AML-193 (cell line): ENCODE measurements at regions not wholly inside any gene's neighbourhood (a gene's known extent, or its start where the extent isn't known, plus 50 kb on each side); places are given as distances from the start of the nearest gene placed in this dataset.
"Not testable (repeated sequence)": the region's sequence is repeated elsewhere in the genome, so short reads cannot be mapped to it uniquely, and the experiment has no call there.

Experiments used
- DNase-seq, 2 experiments: peaks; one replicate each; lab custom pipeline; 2025; lab: John Stamatoyannopoulos, UW

DNA sequence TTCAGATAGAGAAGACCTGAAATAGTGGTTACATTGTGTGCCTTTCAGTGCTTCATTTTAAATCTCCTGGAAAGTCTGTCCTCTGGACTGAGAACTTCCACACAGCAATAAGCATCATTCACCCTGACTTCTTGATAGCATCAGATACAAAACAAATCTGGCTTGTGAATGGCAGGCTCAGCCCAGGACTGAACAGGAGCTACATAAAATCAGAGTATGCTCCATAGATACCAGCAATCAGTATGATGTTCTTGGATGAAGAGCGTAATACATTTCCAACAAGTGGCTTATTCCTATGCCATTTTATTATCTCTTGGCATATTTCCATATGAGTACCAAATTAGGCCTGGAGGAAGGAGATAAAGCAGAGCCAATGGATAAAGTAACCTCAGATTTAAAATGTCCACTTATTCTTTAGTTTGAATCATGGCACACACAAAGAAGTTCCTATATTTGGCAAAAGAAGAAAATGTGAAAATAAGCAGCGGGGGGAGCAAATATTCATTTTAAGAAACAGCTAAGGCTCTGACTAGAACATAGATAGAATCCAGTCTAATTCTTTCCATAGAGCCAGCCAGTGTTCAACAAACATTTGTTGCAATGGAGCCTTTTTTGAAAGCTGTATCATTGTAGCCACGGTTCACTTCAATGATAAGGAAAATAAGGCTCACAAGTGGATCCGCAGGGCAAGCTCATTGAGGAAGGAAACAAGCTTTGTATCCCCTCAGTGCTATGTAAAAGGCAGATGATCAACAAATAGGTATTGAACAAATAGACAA is 230.8 kb upstream of the CHAC2 start:
- no peak for DNase-seq

DNA sequence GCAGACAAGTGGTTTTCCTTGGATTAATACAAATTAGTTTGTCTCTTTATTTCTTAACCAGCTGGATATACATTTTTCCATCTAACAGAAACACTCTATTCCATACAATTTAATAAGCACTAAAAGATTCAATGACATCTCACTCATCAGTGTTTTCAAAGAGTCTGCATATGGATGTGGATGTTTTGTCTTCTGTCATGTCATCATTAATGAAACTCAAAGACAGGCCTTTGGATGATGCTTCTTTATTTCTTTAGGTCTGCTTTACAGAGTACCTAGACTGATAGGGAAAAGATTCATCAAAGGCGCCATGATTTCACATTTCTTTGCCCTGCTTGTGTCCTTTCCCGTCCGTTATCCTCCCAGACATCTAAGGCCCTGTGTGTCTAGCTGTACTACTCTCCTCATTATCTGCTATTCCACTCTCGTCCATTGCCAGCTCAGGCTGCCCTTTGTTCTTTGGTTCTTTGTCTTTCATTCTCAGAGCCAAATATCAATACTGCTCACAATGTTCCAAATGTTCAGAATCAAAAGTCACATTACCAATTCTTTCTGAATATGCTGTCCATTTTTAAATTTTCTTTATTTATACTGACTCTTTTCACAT is 232.3 kb upstream of the CHAC2 start:
- no peak for DNase-seq

DNA sequence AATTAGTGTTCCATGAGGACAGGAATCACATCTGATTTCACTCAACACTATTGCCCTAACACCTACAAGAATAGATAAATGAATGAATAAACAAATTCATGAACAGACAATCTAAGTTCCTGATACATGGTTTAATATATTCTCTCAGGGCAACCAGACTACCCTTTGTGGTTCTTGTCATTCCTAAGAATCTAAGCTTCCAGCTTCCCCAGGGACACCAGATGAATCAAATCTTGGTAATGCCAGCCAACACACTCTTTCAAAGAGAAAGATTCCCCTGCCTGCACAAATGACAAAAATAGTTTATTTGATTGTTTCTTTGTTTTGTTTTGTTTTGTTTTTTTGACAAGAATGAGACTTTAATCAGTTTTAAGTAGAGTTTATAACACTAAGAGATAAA is 237.5 kb upstream of the CHAC2 start:
- DNase-seq, result no peak

DNA sequence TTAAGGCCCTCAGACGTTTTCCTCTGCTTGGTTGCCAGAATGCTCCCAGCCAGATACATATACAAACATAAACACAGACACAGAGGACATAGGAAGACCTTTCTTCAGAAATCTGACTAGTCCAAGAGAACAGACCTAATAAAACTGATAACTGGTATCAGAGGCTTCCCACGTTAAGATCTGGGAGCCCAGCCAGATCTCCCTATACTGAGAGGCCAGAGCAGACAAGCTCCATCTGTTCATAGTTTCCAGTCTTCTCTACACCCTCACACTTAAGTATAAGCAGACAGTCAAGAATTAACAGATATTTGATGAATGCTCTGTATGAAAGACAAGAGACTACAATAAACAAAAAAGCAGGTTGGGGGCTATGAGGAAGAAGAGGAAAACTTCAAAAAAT is 240.5 kb upstream of the CHAC2 start:
- no peak for DNase-seq

DNA sequence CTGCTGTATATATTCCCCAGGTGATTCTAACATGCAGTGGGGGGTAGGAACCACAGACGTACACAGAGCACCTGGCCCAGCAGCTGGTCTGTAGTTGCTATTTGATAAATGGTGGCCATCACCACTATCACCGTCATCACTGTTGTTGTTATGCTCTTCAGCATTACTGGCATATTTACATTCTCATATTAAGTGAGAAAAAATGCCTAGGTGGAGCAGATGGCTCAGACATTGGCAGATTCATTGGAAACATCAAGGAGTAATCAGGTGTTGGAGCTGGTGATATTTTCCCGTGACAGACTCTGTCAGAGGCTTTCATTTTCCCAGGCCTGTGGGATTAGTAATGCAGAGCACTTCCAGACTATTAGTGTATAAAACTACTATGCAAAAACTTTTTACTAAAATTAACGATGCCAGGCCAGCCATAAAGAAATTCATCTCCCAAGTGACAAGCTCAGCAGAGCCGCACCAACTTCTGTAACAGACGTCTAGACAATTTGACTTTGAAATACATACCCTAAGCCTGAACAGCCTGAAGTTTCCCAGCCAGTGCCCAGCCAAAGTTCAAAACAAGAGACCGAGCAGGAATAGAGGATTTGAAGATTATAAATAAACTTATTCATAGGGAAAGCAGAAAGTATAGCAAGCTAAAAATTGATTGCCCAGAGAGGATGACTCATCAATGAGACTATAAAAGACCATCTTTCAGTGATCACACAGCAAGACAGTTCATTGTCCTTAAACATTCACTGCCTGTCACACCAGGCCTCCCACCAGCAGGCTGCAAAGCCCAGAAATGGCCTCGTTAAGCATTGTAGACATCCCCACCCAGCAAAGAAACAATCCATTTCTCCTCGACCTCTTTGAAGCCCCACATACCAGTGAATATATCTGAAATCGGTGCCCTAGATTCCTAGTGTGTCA is 247.4 kb upstream of the CHAC2 start:
- DNase-seq, result no peak

DNA sequence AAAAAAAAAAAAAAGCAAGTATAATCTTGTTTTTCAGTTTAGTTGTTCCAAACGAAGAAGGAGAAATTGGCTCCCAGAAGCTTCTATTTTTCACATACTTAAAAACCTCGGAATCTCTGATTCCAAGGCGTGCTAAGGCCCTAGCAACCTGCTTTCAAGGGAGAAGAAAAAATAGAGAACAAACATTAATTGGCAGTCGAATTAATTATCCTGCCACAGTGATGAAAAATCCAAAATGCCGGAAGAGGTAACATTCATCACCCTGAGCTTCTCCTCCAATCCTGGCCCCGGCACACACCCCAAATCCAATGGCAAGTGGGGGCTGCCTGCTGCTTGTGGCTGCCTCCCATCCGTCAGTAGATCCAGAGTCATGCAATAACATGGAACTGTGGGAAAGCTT is 250.2 kb upstream of the CHAC2 start:
- no peak for DNase-seq

DNA sequence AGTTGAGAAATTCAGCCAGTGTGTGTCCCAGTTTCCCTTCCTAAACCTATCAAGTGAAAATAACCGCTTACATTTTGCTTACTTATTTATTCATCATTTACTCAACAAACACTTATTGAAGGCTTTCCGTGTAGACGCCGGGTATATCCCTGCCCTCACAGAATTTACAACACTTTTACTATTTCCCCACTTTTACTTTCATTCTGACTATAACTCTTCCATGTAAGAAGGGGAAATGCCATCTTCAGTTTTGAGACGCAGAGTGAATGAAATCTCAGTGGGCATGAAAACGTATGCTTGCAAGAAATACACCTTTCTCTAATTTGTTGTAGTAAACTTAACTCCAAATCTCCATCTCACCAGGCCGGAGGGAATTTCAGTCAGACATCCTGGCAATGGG is 251.0 kb upstream of the CHAC2 start:
- DNase-seq, result no peak

DNA sequence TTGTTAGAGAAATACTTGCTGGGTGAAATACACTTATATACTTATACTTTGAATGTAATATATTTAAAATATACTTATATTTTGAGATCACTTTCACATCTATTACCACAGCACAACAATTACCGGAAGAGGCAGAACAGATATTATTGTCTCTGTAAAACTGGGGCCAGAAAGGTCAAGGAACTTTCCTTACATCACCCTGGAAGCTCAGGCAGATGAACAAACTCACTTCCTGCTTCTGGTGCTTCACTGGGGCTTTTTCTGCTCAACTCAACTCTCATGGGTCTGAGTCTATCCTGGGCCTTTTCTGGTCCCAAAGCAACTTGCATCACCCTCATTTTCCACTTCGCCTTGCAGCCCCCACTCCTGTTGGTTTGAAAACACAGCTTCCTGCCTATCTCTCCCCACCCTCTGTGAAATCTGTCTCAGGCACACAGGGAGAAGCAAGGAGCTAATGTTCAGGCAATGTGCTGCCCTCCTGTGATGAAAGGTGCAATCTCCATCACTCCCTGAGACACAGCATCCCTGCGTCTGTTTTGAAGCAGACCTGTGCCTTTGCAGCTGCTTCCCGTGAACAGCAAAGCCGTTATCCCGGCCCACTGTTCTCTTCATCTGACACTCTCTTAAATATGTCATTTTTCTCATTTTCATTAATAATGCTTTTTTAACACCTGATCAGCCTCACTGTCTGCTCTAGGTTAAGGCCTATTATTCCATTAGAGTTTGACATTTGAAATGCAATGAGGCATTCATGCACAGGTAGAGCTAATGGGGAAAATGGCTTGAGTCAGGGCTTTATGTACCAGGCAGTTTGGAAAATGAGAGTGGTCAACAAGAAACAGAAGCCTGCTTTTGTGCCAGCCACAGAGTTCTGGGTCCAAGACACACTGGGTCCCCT is 251.9 kb upstream of the CHAC2 start:
- no peak for DNase-seq

DNA sequence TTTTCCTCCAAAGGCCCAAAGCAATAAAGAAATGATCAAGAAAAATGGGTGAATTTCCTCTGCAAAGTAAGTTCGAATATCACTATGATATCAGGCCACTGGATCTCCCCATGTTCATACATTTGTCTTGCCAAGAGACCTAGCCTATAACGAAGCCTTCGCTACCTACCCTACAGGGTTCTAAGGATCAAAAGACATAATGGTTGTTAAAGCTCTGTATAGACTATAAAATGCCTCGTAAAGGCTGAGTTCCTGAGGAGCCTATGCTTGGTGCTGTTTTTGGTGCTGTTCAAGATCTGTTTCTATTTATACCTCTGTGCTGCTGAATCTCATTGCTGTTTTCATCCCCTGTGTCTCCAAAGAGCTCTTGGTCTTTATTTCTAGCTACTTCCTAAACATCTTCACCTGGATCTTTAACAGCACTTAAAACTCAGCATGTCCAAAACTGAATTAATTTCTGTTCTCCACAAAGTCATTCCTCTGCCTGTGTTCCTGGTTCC is 254.4 kb upstream of the CHAC2 start:
- no peak for DNase-seq

DNA sequence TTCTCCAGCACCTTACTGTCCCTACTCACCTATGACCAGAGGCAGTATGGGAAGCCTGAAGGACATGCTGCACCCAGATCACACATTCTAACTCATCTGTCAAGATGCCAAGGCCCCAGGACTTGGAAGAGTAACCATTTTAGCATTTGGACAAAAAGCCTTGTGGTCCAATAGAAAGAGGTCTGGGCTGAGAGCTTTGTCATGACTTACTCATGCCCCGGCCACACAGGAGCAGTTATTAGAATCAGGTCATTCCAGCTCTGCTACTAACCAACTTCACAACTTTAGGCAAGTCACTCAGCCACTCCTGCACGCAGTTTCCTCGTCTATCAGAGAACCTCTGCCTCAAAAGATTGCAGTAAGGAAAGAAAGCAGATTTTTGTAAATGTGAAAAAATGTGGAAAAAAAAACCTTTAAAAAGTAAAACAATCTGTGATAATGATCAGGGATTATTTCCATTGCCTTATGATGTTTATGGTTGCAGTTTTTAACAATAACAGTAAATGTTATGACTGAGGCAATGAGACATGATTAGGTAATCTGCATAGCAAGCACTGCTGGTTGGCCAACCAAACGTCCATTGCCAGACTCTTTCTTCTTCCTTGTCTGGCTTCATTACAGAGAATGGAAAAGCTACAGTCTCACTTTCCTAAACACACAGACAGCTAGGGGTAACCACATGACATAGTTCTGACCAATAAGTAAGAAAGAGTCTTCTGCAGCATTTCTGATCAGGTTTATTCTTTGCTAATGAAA is 255.4 kb upstream of the CHAC2 start:
- no peak for DNase-seq

DNA sequence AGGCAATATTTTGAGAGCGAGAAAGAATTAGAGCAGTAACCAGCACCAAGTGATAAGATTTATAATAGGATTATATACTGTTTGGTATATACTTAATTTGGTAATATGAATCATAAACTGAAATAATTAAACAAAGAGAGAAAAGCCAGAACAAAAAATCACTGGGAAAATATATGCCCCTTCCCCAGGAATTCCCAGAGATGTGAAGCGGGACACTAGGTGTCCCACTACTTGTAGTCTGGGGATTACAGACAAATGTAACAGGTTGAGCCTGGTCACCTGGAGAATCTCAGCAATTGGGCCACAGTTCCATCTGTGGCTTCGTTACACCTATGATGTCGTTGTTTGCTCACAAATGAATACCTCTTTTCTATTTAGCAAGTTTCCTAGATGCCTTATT is 256.1 kb upstream of the CHAC2 start:
- DNase-seq, result no peak

DNA sequence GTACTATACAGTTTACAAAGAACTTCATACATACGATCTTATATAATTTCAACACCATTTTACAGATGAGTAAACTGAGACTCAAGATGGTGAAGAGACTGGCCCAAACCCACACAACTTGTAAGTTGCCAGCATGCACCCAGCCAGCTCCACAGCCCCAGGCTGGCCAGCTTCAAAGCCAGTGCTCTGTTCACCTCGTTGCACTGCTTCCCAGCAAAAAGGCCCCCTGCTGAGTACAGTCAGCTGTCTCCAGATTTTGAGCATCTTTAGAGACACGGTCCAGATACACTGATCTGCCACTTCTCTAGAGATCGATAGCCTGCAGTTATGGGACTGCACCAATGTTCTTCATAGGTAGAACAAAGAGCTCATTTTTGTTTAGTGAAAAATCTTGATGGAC is 257.2 kb upstream of the CHAC2 start:
- no peak for DNase-seq

DNA sequence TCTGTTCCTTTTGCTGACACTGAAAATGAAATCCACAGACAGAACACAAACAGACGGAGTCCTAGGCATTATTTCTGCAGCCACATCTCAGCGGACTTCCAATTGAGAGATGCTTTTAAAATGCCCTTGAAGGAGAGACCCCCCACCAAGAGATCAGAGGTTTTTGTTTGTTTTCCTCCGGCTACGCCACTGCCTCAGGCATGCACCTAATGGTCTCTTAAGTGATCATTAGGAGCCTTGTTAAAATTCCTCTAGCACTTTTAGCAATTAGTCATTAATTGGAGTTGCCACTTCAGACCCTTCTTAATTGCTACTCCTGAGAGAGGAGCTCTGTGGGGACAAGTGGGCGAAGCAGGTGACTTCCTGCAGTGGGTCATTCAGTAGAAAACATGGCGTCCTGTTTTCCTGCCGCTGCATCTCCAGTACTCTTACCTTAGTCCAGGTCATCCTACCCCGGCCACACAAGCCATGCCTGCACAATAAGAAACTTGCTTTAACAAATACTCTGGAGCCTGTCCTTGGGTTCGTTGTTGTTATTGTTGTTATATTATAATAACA is 257.7 kb upstream of the CHAC2 start:
- DNase-seq, result no peak

DNA sequence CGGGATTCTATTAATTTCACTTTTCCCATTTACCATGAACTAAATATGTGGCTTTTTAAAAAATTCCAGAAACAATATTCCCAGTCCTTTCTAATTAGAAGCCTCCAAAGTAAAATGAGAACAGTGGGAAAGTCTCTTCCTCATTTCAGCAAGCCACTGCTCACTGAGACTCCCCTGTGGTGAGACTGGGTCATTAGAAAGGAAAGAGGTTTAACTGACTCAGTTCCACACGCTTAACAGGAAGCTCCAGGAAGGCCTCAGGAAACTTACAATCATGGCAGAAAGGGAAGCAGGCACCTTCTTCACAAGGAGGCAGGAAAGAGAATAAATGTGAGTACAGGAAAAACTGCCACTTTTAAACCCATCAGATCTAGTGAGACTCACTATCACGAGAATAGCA is 258.9 kb upstream of the CHAC2 start:
- DNase-seq, result no peak

DNA sequence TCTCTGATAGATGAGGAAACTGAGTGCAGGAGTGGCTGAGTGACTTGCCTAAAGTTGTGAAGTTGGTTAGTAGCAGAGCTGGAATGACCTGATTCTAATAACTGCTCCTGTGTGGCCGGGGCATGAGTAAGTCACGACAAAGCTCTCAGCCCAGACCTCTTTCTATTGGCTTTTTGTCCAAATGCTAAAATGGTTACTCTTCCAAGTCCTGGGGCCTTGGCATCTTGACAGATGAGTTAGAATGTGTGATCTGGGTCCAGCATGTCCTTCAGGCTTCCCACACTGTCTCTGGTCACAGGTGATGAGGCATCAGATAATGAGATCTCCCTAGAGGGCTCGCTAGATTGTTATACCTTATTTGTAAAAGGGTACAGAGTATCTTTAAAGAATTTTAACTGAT is 260.5 kb upstream of the CHAC2 start:
- DNase-seq, result not testable (repeated sequence)

DNA sequence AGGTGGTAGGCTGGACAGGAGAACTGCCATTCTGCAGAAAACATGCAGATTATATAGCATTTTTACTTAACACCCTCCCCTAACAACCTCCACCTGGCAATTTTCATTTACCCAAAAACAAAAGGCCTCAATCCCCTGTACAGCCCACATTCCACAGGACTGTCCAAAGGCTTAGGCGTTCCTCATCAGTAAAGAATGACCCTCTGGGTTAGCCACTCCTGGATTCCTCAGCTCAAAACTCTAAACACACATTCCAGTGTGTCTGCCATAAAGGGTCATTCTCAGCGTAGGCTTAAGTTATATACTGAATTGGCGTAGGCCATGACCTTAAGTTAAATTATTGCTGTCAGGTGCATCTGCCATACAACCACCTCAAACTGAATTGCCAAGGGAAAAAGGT is 261.8 kb upstream of the CHAC2 start:
- no peak for DNase-seq

DNA sequence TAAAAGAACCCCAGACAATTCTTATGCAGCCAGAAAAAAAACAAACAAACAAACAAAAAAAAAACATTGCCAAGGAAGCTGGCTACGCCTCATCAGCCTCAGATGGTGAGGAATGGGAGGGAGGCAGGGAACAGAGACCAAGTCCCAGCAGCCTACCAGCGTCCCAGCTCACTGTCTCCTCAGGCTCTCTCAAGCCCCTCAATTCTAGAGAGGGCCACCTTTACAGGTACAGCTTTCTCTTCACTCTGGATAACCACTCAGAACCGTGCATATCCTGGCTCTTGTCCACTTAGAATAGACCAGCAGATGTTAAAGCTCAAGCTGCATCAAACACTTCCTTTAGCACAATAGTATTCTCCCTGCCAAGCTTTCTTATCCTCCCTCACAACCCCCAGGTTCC is 263.1 kb upstream of the CHAC2 start:
- no peak for DNase-seq

DNA sequence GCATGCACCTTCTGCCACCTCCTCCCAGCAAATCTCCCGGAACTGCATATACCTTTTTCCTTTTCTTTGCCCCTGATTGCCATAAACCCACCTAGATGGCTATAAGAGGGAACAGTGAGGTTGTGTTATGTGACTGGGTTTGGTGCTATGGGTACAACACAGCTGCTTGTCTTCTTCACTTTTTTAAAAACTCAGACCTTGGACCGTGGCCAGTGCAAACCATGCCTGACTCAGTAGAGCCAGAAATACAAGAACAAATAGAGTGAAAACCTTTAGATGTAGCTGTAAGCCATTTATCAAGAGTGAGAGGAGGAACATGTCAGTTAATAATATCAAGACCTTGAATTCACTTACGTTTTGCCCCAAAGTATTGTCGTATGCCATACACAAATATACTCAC is 267.4 kb upstream of the CHAC2 start:
- no peak for DNase-seq

DNA sequence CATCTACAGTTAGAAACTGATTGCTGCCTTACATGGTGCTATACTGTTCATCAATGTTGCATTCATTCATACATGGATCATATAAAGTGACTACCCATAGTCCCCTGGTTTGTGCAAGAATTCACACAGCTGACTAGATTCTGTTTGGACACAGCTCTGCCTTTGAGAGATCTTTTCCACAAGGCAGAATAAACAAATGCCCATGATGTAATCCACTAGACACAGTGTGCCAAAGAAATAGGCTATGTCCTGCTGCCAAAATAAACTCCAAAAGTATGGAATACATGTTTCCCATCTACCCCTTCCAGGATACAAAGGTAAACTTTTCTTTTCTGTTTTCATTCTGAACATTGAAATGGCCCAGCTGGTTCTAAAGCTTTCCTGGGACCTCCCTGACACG is 269.4 kb upstream of the CHAC2 start:
- DNase-seq, result no peak

DNA sequence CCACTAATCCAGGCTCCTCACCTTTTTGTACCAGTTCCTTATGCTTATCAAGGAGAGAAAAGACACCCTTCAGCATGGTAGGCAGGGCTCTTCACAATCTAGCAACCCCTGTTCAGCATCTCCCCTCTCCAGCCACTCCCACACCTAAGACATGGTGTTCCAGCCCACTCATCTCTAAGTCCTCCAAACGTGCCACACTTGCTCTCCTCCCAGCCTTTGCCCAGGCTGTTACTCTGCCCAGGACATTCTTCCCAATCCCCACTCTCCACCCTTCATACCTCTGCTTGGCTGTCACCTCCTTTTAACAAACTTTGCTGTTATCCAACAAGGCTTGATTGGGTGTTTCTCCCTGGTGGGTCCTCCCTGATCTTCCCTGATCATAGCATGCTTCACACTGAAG is 270.6 kb upstream of the CHAC2 start:
- no peak for DNase-seq

DNA sequence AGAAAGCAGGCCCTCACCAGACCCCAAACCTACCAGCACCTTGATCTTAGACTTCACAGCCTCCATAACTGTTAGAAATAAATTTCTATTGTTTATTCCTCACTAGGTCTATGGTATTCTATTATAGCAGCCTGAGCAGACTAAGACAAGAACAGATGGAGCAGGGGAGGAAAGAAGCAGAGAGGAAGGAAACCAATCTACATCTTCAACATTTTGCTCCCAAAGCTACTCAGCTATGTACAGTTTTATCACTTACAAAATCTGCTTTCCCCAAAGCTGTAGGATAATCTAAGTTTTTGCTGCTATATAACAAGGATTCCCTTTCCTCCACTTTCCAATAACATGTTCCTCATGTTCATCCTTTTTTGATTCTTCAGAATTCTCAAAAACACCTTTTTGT is 274.4 kb upstream of the CHAC2 start:
- DNase-seq, result no peak
